SK-N-SH (cell line): ENCODE measurements at regions not wholly inside any gene's neighbourhood (a gene's known extent, or its start where the extent isn't known, plus 50 kb on each side); places are given as distances from the start of the nearest gene placed in this dataset.

Experiments used
- CTCF ChIA-PET: fragments of 300-600, 350-600 bp; formaldehyde crosslinking; extraction: SDS; loops from one replicate; lab custom pipeline; 2021; lab: Yijun Ruan, JAX
- POLR2A ChIA-PET: fragments of 350-600 bp; sonication (Branson Sonifier 250); formaldehyde crosslinking; extraction: SDS; loops from one replicate; lab custom pipeline; 2020; ENCODE audit warnings: antibody characterized with exemption, inconsistent platforms; lab: Yijun Ruan, JAX
- DNase-seq: peaks from one replicate; pipeline ENCODE4 v3.0.0; 2012
- H2AFZ ChIP-seq: fragments of 200-600 bp; sonication (generic); 2 replicates; pipeline ENCODE4 v1.8.1; 2016; ENCODE audit warnings: antibody characterized with exemption, mild to moderate bottlenecking, low read depth
- H3F3A ChIP-seq: fragments of 200-600 bp; sonication (generic); replicated peaks from 2 replicates; pipeline ENCODE3; 2016; ENCODE audit warnings: antibody characterized with exemption, mild to moderate bottlenecking; ENCODE audit not compliant: insufficient read depth
- H3K27ac ChIP-seq, 2 experiments: fragments of 200-500 bp in 1 of 2; fragments of 200-600 bp in 1 of 2; sonication (Bioruptor generic) in 1 of 2; sonication (generic), shearing (Covaris generic) in 1 of 2; 2 replicates each; pipeline versions ENCODE4 v1.5.1 to v1.6.1; 2014 to 2016; ENCODE audit warnings: low read depth in 2 of 2, inconsistent platforms in 1 of 2, low read length in 1 of 2, mild to moderate bottlenecking in 1 of 2, mixed read lengths in 1 of 2
- H3K27me3 ChIP-seq: fragments of 200-600 bp; sonication (generic), shearing (Covaris generic); 2 replicates; pipeline ENCODE4 v1.6.1; 2016; ENCODE audit warnings: mixed run types; ENCODE audit not compliant: insufficient read depth
- H3K36me3 ChIP-seq, 2 experiments: fragments of 200-500 bp in 1 of 2; fragments of 200-600 bp in 1 of 2; sonication (Bioruptor generic) in 1 of 2; sonication (generic) in 1 of 2; replicated peaks in 1 of 2; 2 replicates each; pipeline versions ENCODE3 to v1.5.1; 2014 to 2016; ENCODE audit warnings: low read length in 1 of 2, mild to moderate bottlenecking in 1 of 2; ENCODE audit not compliant: insufficient read depth in 2 of 2, control insufficient read depth in 1 of 2
- H3K4me1 ChIP-seq, 2 experiments: fragments of 200-500 bp in 1 of 2; fragments of 200-600 bp in 1 of 2; sonication (Bioruptor generic) in 1 of 2; sonication (generic), shearing (Covaris generic) in 1 of 2; 2 replicates each; pipeline versions ENCODE4 v1.5.1 to v1.6.1; 2014 to 2016; ENCODE audit warnings: low read depth in 1 of 2, low read length in 1 of 2, mixed run types in 1 of 2; ENCODE audit not compliant: insufficient read depth in 2 of 2, control insufficient read depth in 1 of 2
- H3K4me2 ChIP-seq: fragments of 200-600 bp; sonication (generic), shearing (Covaris generic); 2 replicates; pipeline ENCODE4 v1.6.1; 2017; ENCODE audit warnings: mixed run types
- H3K4me3 ChIP-seq, 2 experiments: fragments of 200-500 bp in 1 of 2; fragments of 200-600 bp in 1 of 2; sonication (Bioruptor generic) in 1 of 2; sonication (generic), shearing (Covaris generic) in 1 of 2; 2 replicates each; pipeline versions ENCODE4 v1.5.1 to v1.8.1; 2014 to 2016; ENCODE audit warnings: low read depth in 2 of 2, inconsistent platforms in 1 of 2, low read length in 1 of 2, mild to moderate bottlenecking in 1 of 2, mixed read lengths in 1 of 2, moderate library complexity in 1 of 2
- H3K79me2 ChIP-seq: fragments of 200-600 bp; sonication (generic); 2 replicates; pipeline ENCODE4 v1.8.1; 2017; ENCODE audit warnings: mild to moderate bottlenecking; ENCODE audit not compliant: insufficient read depth
- H3K9ac ChIP-seq: fragments of 200-600 bp; sonication (generic); 2 replicates; pipeline ENCODE4 v1.6.1; 2017; ENCODE audit warnings: mixed run types
- H3K9me2 ChIP-seq: fragments of 200-600 bp; sonication (generic); 2 replicates; pipeline ENCODE4 v1.6.1; 2017; ENCODE audit warnings: mixed run types
- H3K9me3 ChIP-seq: fragments of 200-600 bp; sonication (generic); 2 replicates; pipeline ENCODE4 v1.6.1; 2017; ENCODE audit warnings: mixed run types, mild to moderate bottlenecking, moderate library complexity
- H4K20me1 ChIP-seq: fragments of 200-600 bp; sonication (generic); 2 replicates; pipeline ENCODE4 v1.6.1; 2017; ENCODE audit warnings: mild to moderate bottlenecking, mixed run types; ENCODE audit not compliant: insufficient read depth
- CHD2 ChIP-seq: fragments of 150-350 bp; IDR thresholded peaks from 2 replicates; pipeline ENCODE4 v1.6.1; 2018; ENCODE audit warnings: low read length; ENCODE audit not compliant: partially characterized antibody
- EZH2phosphoT487 ChIP-seq: fragments of 200-600 bp; sonication (generic); IDR thresholded peaks from 2 replicates; pipeline ENCODE4 v1.6.1; 2017; ENCODE audit warnings: low read depth, mixed run types, mild to moderate bottlenecking, antibody characterized with exemption, moderate library complexity, borderline replicate concordance
- FOSL2 ChIP-seq: IDR thresholded peaks from 2 replicates; pipeline ENCODE4 v1.4.0; 2012; ENCODE audit warnings: low read depth, mild to moderate bottlenecking, moderate library complexity, borderline replicate concordance
- FOXJ3 ChIP-seq: sonication (generic); formaldehyde crosslinking; IDR thresholded peaks from 2 replicates; pipeline ENCODE4 v1.5.1; 2020; ENCODE audit warnings: mild to moderate bottlenecking, missing genetic modification reagents
- FOXM1 ChIP-seq: IDR thresholded peaks from 2 replicates; pipeline ENCODE4 v1.4.0; 2012; ENCODE audit warnings: low read depth, mild to moderate bottlenecking
- GABPA ChIP-seq: IDR thresholded peaks from 2 replicates; pipeline ENCODE4 v1.4.0; 2012; ENCODE audit warnings: low read depth, mild to moderate bottlenecking
- GATA2 ChIP-seq: sonication (generic); formaldehyde crosslinking; IDR thresholded peaks from 2 replicates; pipeline ENCODE4 v1.5.0; 2020; ENCODE audit warnings: mild to moderate bottlenecking, missing genetic modification reagents
- JUND ChIP-seq: IDR thresholded peaks from 2 replicates; pipeline ENCODE4 v1.4.0; 2012
- NFIC ChIP-seq: IDR thresholded peaks from 2 replicates; pipeline ENCODE4 v1.4.0; 2012; ENCODE audit warnings: borderline replicate concordance
- NRF1 ChIP-seq: IDR thresholded peaks from 2 replicates; pipeline ENCODE4 v1.6.1; 2012; ENCODE audit warnings: low read depth, mild to moderate bottlenecking, low read length
- PBX3 ChIP-seq: IDR thresholded peaks from 2 replicates; pipeline ENCODE4; 2012
- RXRA ChIP-seq: IDR thresholded peaks from 2 replicates; pipeline ENCODE4 v1.4.0; 2012; ENCODE audit warnings: low read depth, mild to moderate bottlenecking, borderline replicate concordance
- SIN3A ChIP-seq: IDR thresholded peaks from 2 replicates; pipeline ENCODE4 v1.6.1; 2012; ENCODE audit warnings: low read depth, mild to moderate bottlenecking, low read length, moderate library complexity, borderline replicate concordance
- SMC3 ChIP-seq: IDR thresholded peaks from 2 replicates; pipeline ENCODE4 v1.6.1; 2012; ENCODE audit warnings: low read depth, low read length, improper control_type of control experiment
- TAF1 ChIP-seq: IDR thresholded peaks from 2 replicates; pipeline ENCODE4 v1.6.1; 2012; ENCODE audit warnings: low read depth, mild to moderate bottlenecking, low read length, moderate library complexity, borderline replicate concordance
- YY1 ChIP-seq: IDR thresholded peaks from 2 replicates; pipeline ENCODE4 v1.4.0; 2012; ENCODE audit warnings: low read depth, mild to moderate bottlenecking
- ZBTB33 ChIP-seq: IDR thresholded peaks from 2 replicates; pipeline ENCODE4 v1.4.0; 2012; ENCODE audit warnings: low read depth, borderline replicate concordance
- WGBS: methylation state at CpG from one replicate; pipeline ENCODE4 v1.1.6; 2017; ENCODE audit warnings: low lambda C conversion rate; 5-methylcytosine and 5-hydroxymethylcytosine counted together
- TF ChIP-seq, protein P1 (sequence below): IDR thresholded peaks from 2 replicates; pipeline ENCODE4 v1.4.0; 2012; ENCODE audit warnings: low read depth
- TF ChIP-seq, protein P2 (sequence below): fragments of 150-350 bp; IDR thresholded peaks from 2 replicates; pipeline ENCODE4 v1.6.1; 2017; ENCODE audit warnings: antibody characterized with exemption, low read length, low read depth, borderline replicate concordance

DNA sequence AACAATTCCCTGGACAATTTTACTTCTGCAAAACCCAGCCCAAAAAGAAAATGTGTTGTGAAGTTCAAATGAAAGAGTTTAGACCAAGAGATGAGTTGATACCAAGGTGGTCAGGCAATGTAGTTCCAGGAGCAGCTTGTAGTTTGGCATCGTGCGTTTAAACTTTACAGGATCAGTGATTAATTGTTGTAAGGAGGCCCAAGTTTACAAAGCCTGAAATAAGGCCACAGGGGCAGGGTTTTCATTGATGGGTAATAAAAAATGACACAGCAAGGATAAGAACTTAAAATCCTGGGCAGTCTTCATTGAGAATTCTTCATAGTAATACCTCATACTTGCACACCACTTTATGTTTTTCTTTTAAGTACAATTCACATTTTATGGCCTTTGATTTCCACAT lies 463.9 kb upstream of the HNRNPA3 start:
- Histone ChIP-seq H3K4me3 (no peak overlapping the region), H3F3A (no peaks in the 10 kb centered on the region), H3K27ac (no peak overlapping the region), H2AFZ (no peak overlapping the region), H3K9me2 (no peaks in the 10 kb centered on the region), H3K36me3 (no peaks in the 10 kb centered on the region), H3K79me2 (no peaks in the 10 kb centered on the region), H3K27me3 (no peaks in the 10 kb centered on the region), H4K20me1 (no peaks in the 10 kb centered on the region), H3K4me1 (peaks cover 0 to 16% of the 10 kb centered on the region in 2 experiments; a peak in 2 of 4 replicates), H3K9ac (no peak overlapping the region), H3K4me2 (no peak overlapping the region), H3K9me3 (no peaks in the 10 kb centered on the region)
- no peak for DNase-seq
- ChIA-PET CTCF (interaction anchor here (1.1 to 1.2 kb wide), 2 partner anchors 294 to 400 kb away, joined by 3 read pairs; no protein-coding TSS in a partner anchor), POLR2A (no interaction called here)
- TF ChIP-seq TAF1 (no peak), PBX3 (no peak), NFIC (no peak), JUND (no peak), RXRA (no peak), SIN3A (no peak), YY1 (no peak)
- WGBS: 82% methylated on average over 2 of the region's 2 CpGs

DNA sequence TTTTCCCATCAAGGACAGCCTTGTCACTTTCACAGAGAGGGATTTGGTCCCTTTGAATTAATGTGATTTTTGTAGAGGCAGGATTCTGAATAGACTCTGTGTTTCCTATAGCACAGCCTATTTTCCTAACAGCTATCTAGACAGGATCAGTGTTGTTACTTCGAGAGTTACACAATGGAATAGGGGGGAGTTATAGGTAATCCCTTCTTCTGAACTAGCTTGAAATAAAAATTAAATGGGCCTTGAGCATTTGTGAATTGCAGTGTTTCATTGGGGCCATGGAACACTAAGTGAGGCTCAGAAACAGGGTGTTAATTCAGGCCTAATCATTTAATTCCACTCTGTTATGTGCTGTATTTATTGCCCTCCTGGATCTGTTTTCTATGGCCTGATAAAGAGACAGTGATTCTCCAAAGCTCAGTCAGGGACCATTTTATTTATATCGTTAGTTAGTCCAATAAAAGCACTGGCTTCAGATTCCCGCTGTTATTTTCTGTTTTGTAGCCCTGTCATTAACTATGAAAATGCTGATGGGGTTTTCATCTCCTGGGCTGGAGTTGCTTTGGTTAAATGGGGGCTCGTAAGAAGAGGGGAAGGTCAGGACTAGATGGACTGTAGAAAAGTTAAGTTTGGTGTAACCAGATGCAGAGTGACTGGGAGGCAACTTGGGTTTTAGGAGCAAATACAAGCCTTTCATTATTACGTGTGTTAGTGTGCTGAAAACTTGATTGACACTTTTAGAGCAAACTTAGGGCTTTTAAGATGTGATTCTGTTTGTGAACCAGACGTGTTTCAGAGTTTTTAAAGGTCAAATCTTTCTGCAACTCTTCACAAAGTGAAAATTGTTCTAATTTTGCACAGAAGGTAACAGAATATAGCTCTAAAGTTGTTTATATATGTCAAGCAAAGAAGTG lies 461.0 kb upstream of the HNRNPA3 start:
- TF ChIP-seq TAF1: no peak
- no peak for TF ChIP-seq YY1
- no peak for TF ChIP-seq FOXJ3 (CRISPR knock-in tag)
- no peak for TF ChIP-seq GATA2 (CRISPR knock-in tag)
- TF ChIP-seq EZH2phosphoT487: no peak
- no peak for TF ChIP-seq CHD2
- no peak for TF ChIP-seq GABPA
- TF ChIP-seq, protein P1, sequence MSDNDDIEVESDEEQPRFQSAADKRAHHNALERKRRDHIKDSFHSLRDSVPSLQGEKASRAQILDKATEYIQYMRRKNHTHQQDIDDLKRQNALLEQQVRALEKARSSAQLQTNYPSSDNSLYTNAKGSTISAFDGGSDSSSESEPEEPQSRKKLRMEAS: no peak
- no peak for TF ChIP-seq ZBTB33
- TF ChIP-seq FOSL2: no peak
- TF ChIP-seq SIN3A: no peak
- TF ChIP-seq, protein P2, sequence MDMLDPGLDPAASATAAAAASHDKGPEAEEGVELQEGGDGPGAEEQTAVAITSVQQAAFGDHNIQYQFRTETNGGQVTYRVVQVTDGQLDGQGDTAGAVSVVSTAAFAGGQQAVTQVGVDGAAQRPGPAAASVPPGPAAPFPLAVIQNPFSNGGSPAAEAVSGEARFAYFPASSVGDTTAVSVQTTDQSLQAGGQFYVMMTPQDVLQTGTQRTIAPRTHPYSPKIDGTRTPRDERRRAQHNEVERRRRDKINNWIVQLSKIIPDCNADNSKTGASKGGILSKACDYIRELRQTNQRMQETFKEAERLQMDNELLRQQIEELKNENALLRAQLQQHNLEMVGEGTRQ: no peak
- no peak for TF ChIP-seq NRF1
- no peak for TF ChIP-seq FOXM1
- TF ChIP-seq SMC3: no peak
- CTCF ChIA-PET: interaction anchor here (1.7 kb wide), 1 partner anchor 41 kb away, joined by 3 read pairs; no protein-coding TSS in a partner anchor
- Histone ChIP-seq H3K9me3 (no peaks in the 10 kb centered on the region), H3K9ac (no peak overlapping the region), H3K4me1 (peaks cover 2 to 18% of the 10 kb centered on the region in 2 experiments; a peak in 2 of 4 replicates), H3K9me2 (no peaks in the 10 kb centered on the region), H3K36me3 (no peaks in the 10 kb centered on the region), H3K27me3 (no peaks in the 10 kb centered on the region), H3K79me2 (no peaks in the 10 kb centered on the region), H3K4me2 (no peak overlapping the region), H3F3A (no peaks in the 10 kb centered on the region), H3K27ac (no peak overlapping the region), H2AFZ (no peak overlapping the region), H4K20me1 (no peaks in the 10 kb centered on the region), H3K4me3 (no peak overlapping the region)
- 37% methylated on average over 6 of the region's 6 CpGs for WGBS
- POLR2A ChIA-PET: interaction anchor here (0.6 kb wide), 1 partner anchor 16 kb away, joined by 4 read pairs; no protein-coding TSS in a partner anchor
- no peak for DNase-seq
